Activated T-helper 1 cell treated with anti-CD3 and anti-CD28 coated beads, Interleukin-12 subunit alpha, Interleukin-12 subunit beta, Interleukin-2, Interleukin-4 antibody, amounts not matched to agents 30 ng/mL and 10 ng/mL and 1 ng/mL, durations not matched to agents 14 hours and 24 hours and 36 hours (primary cell): ENCODE measurements at regions not wholly inside any gene's neighbourhood (a gene's known extent, or its start where the extent isn't known, plus 50 kb on each side); places are given as distances from the start of the nearest gene placed in this dataset.

Source experiments
- DNase-seq: peaks from one replicate; pipeline ENCODE4 v3.0.0; 2021; ENCODE audit warnings: low spot score
- H3K27ac Mint-ChIP-seq: one replicate; pipeline ENCODE4 v1.8.0; 2021; ENCODE audit warnings: mild to moderate bottlenecking, mixed read lengths
- H3K27me3 Mint-ChIP-seq: one replicate; pipeline ENCODE4 v1.8.0; 2022; ENCODE audit warnings: mild to moderate bottlenecking, moderate library complexity, mixed read lengths; ENCODE audit not compliant: insufficient read depth
- H3K36me3 Mint-ChIP-seq: one replicate; pipeline ENCODE4 v1.8.0; 2021; ENCODE audit warnings: low read depth, mixed read lengths
- H3K4me1 Mint-ChIP-seq: one replicate; pipeline ENCODE4 v1.8.0; 2021; ENCODE audit warnings: low read depth, mixed read lengths
- H3K4me3 Mint-ChIP-seq: one replicate; pipeline ENCODE4 v1.8.0; 2021; ENCODE audit warnings: mild to moderate bottlenecking, moderate library complexity, mixed read lengths
- H3K9me3 Mint-ChIP-seq: one replicate; pipeline ENCODE4 v1.8.0; 2021; ENCODE audit warnings: mixed read lengths
- intact Hi-C: fragments of 100-400 bp; cut with micrococcal nuclease; formaldehyde crosslinking; loops from one replicate; pipeline ENCODE4 v1.15.1; 2024

- no peaks in the 10 kb centered on the region for H3K27me3 Mint-ChIP-seq
- no peak for DNase-seq
- no peak overlapping the region for H3K4me3 Mint-ChIP-seq
- H3K4me1 Mint-ChIP-seq: no peaks in the 10 kb centered on the region
- intact Hi-C loops: no loop called here
- H3K27ac Mint-ChIP-seq: no peak overlapping the region
- H3K9me3 Mint-ChIP-seq: no peaks in the 10 kb centered on the region
- H3K36me3 Mint-ChIP-seq: no peaks in the 10 kb centered on the region
These were observed 307.4 kb downstream of the NUAK1 start for GRCh38 chr12:105831372-105831771.

- Mint-ChIP-seq H3K4me3 (no peak overlapping the region), H3K27ac (no peak overlapping the region), H3K27me3 (no peaks in the 10 kb centered on the region), H3K36me3 (no peaks in the 10 kb centered on the region), H3K9me3 (no peaks in the 10 kb centered on the region), H3K4me1 (no peaks in the 10 kb centered on the region)
- DNase-seq: no peak
- intact Hi-C loops: no loop called here
These were observed 306.7 kb downstream of the NUAK1 start for GRCh38 chr12:105832021-105832420.

- Mint-ChIP-seq H3K27me3 (no peaks in the 10 kb centered on the region), H3K4me1 (no peaks in the 10 kb centered on the region), H3K27ac (no peak overlapping the region), H3K36me3 (no peaks in the 10 kb centered on the region), H3K9me3 (no peaks in the 10 kb centered on the region), H3K4me3 (no peak overlapping the region)
- intact Hi-C loops: no loop called here
- DNase-seq: no peak
These were observed 305.9 kb downstream of the NUAK1 start for GRCh38 chr12:105832806-105833205.

DNA sequence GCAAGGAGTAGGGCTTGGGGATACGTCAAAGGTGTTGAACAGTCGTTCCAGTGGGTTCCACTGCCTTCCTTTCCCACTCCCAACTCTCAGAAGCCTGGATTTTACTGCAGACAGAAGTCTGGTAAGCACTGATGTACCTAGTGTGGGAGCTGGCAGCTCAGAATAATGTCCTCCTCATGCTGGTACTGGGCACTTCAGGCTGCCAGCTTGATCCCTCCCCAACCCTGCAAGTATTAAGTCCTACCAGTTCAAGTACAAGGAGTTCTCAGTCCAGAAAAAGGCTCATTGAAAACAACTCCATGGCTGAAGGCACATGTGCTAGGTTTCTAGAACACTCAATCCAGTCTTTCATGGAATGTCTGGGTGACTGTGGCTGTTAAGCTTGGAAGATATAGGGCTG, 304.3 kb downstream of the NUAK1 start:
- Mint-ChIP-seq H3K9me3 (no peaks in the 10 kb centered on the region), H3K27ac (no peak overlapping the region), H3K36me3 (no peaks in the 10 kb centered on the region), H3K27me3 (peaks cover 2% of the 10 kb centered on the region), H3K4me3 (no peak overlapping the region), H3K4me1 (no peaks in the 10 kb centered on the region)
- DNase-seq: no peak
- intact Hi-C loops: no loop called here

GRCh38 chr12:105835580-105836241, 303.0 kb downstream of the NUAK1 start:
- no peaks in the 10 kb centered on the region for H3K36me3 Mint-ChIP-seq
- H3K4me3 Mint-ChIP-seq: no peak overlapping the region
- no peak overlapping the region for H3K27ac Mint-ChIP-seq
- DNase-seq: no peak
- intact Hi-C loops: no loop called here
- H3K9me3 Mint-ChIP-seq: no peaks in the 10 kb centered on the region
- H3K27me3 Mint-ChIP-seq: peaks cover 2% of the 10 kb centered on the region
- H3K4me1 Mint-ChIP-seq: no peaks in the 10 kb centered on the region

DNA sequence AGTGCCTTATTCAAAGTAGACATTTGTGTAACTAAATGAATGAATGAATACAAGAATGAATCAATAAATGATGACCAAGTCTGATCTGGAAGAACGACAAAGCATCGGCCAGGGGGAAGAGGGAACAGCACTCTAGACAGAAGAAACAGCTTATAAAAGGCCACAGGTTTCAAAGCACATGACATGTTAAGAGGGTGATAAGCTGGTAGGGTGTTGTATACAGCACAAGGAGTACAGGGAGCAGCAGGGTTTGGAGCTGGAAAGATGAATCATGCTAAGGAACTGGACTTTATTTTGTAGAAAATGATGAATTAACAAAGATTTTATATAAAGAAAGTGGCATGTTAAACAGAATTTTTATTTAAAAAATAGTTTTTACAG, 302.5 kb downstream of the NUAK1 start:
- H3K27ac Mint-ChIP-seq: no peak overlapping the region
- H3K4me3 Mint-ChIP-seq: no peak overlapping the region
- no peaks in the 10 kb centered on the region for H3K9me3 Mint-ChIP-seq
- H3K4me1 Mint-ChIP-seq: no peaks in the 10 kb centered on the region
- intact Hi-C loops: no loop called here
- no peaks in the 10 kb centered on the region for H3K36me3 Mint-ChIP-seq
- peaks cover 2% of the 10 kb centered on the region for H3K27me3 Mint-ChIP-seq
- DNase-seq: no peak

- Mint-ChIP-seq H3K9me3 (no peaks in the 10 kb centered on the region), H3K27ac (no peak overlapping the region), H3K36me3 (no peaks in the 10 kb centered on the region), H3K27me3 (peaks cover 2% of the 10 kb centered on the region), H3K4me3 (no peak overlapping the region), H3K4me1 (no peaks in the 10 kb centered on the region)
- intact Hi-C loops: no loop called here
- no peak for DNase-seq
These were observed 299.1 kb downstream of the NUAK1 start for GRCh38 chr12:105839629-105840127.

DNA sequence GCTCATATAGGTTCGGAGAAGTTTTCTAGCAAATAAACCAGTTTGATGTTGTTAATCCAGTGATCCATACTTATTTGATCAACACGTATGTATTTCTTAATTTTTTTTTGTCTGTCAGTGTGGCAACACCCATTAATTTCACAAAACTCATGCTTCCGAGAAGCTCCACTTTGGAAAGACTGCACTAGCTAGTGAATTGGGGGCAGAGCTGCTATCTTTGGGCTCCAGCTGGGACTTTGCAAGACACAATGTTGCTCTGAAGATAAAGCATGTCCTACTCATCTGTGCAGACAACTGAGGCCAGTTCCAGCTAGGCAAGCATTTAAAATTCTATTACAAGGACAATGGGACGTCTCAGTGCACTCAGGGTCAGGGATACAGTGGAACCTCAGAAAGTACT, 298.4 kb downstream of the NUAK1 start:
- Mint-ChIP-seq H3K4me3 (no peak overlapping the region), H3K27me3 (peaks cover 2% of the 10 kb centered on the region), H3K36me3 (no peaks in the 10 kb centered on the region), H3K9me3 (no peaks in the 10 kb centered on the region), H3K27ac (no peak overlapping the region), H3K4me1 (no peaks in the 10 kb centered on the region)
- intact Hi-C loops: no loop called here
- no peak for DNase-seq

DNA sequence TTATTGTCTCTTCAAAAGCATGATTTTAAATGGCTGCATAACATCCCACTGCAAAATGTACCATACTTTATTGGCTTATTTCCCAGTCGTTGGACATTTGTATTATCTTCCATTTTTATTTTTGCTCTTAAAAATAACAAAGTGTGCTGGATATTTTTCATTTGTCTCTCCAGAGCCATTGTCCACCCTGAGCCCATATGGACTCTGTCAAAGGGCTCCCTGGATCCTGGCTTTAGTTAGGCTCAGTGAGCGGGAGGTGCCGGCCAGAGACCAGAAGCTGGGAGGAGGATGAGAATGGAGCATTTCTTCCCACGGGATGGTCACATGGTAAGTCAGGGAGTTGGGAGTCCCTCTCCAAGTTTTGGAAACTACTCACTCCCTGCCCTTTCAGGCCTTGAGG, 296.9 kb downstream of the NUAK1 start:
- Mint-ChIP-seq H3K27ac (no peak overlapping the region), H3K9me3 (no peaks in the 10 kb centered on the region), H3K27me3 (peaks cover 2% of the 10 kb centered on the region), H3K4me1 (no peaks in the 10 kb centered on the region), H3K4me3 (no peak overlapping the region), H3K36me3 (no peaks in the 10 kb centered on the region)
- intact Hi-C loops: no loop called here
- no peak for DNase-seq

- DNase-seq: no peak
- H3K36me3 Mint-ChIP-seq: no peaks in the 10 kb centered on the region
- no peak overlapping the region for H3K4me3 Mint-ChIP-seq
- peaks cover 2% of the 10 kb centered on the region for H3K27me3 Mint-ChIP-seq
- intact Hi-C loops: no loop called here
- H3K9me3 Mint-ChIP-seq: no peaks in the 10 kb centered on the region
- H3K27ac Mint-ChIP-seq: no peak overlapping the region
- no peaks in the 10 kb centered on the region for H3K4me1 Mint-ChIP-seq
These were observed 295.2 kb downstream of the NUAK1 start for GRCh38 chr12:105843561-105843960.

GRCh38 chr12:105843986-105844760, 294.6 kb downstream of the NUAK1 start:
- H3K9me3 Mint-ChIP-seq: no peaks in the 10 kb centered on the region
- intact Hi-C loops: no loop called here
- DNase-seq: no peak
- H3K4me1 Mint-ChIP-seq: no peaks in the 10 kb centered on the region
- H3K36me3 Mint-ChIP-seq: no peaks in the 10 kb centered on the region
- H3K4me3 Mint-ChIP-seq: no peak overlapping the region
- H3K27ac Mint-ChIP-seq: no peak overlapping the region
- no peaks in the 10 kb centered on the region for H3K27me3 Mint-ChIP-seq

- no peak for DNase-seq
- no peaks in the 10 kb centered on the region for H3K9me3 Mint-ChIP-seq
- H3K27ac Mint-ChIP-seq: no peak overlapping the region
- H3K4me1 Mint-ChIP-seq: no peaks in the 10 kb centered on the region
- H3K4me3 Mint-ChIP-seq: no peak overlapping the region
- H3K27me3 Mint-ChIP-seq: no peaks in the 10 kb centered on the region
- no peaks in the 10 kb centered on the region for H3K36me3 Mint-ChIP-seq
- intact Hi-C loops: no loop called here
These were observed 292.4 kb downstream of the NUAK1 start for GRCh38 chr12:105846331-105846730.

GRCh38 chr12:105847068-105847467, 291.7 kb downstream of the NUAK1 start:
- intact Hi-C loops: no loop called here
- Mint-ChIP-seq H3K36me3 (no peaks in the 10 kb centered on the region), H3K4me3 (no peak overlapping the region), H3K9me3 (no peaks in the 10 kb centered on the region), H3K4me1 (no peaks in the 10 kb centered on the region), H3K27me3 (no peaks in the 10 kb centered on the region), H3K27ac (no peak overlapping the region)
- DNase-seq: no peak
